Muscle of back (tissue), 3 donors: ENCODE measurements at regions not wholly inside any gene's neighbourhood (a gene's known extent, or its start where the extent isn't known, plus 50 kb on each side); places are given as distances from the start of the nearest gene placed in this dataset.
A peak's percentile ranks its signal among the peaks of the same experiment; 100 is the strongest.
"Not testable (repeated sequence)": the region's sequence is repeated elsewhere in the genome, so short reads cannot be mapped to it uniquely, and the experiment has no call there.

ENCODE experiments used
- DNase-seq, 3 donors: peaks; one replicate each; pipeline versions ENCODE4 v3.0.0 to v3.0.0-alpha.2; 2013

GRCh38 chrX:127782904-127783303 lies 269.3 kb downstream of the ACTRT1 start:
- DNase-seq = no peak

- no peak for DNase-seq
These were observed 287.5 kb downstream of the ACTRT1 start for GRCh38 chrX:127764674-127765073.

GRCh38 chrX:127762663-127763062 lies 289.5 kb downstream of the ACTRT1 start:
- no peak for DNase-seq

- DNase-seq = no peak
These were observed 319.5 kb downstream of the ACTRT1 start for GRCh38 chrX:127732709-127733108.

GRCh38 chrX:127726227-127726626 lies 326.0 kb downstream of the ACTRT1 start:
- no peak for DNase-seq

- DNase-seq = no peak
These were observed 344.0 kb downstream of the ACTRT1 start for GRCh38 chrX:127708155-127708554.

- no peak for DNase-seq
These were observed 349.7 kb downstream of the ACTRT1 start for GRCh38 chrX:127702527-127702926.

GRCh38 chrX:127662942-127663341 lies 389.3 kb downstream of the ACTRT1 start:
- not testable (repeated sequence) for DNase-seq

GRCh38 chrX:127649011-127649410 lies 403.2 kb downstream of the ACTRT1 start:
- peak; percentile 0 to 1 (median 0) for DNase-seq

- DNase-seq = no peak
These were observed 430.4 kb downstream of the ACTRT1 start for GRCh38 chrX:127621780-127622179.

- no peak for DNase-seq
These were observed 445.6 kb downstream of the ACTRT1 start for GRCh38 chrX:127606590-127606989.

- DNase-seq = no peak
These were observed 455.3 kb downstream of the ACTRT1 start for GRCh38 chrX:127596882-127597281.

- no peak for DNase-seq
These were observed 473.8 kb downstream of the ACTRT1 start for GRCh38 chrX:127578395-127578794.

GRCh38 chrX:127577884-127578283 lies 474.3 kb downstream of the ACTRT1 start:
- DNase-seq = no peak

GRCh38 chrX:127574829-127575228 lies 477.4 kb downstream of the ACTRT1 start:
- DNase-seq = no peak

GRCh38 chrX:127572471-127572870 lies 479.7 kb downstream of the ACTRT1 start:
- DNase-seq = no peak

GRCh38 chrX:127571834-127572233 lies 480.4 kb downstream of the ACTRT1 start:
- no peak for DNase-seq

- DNase-seq = no peak
These were observed 481.9 kb downstream of the ACTRT1 start for GRCh38 chrX:127570276-127570675.

- no peak for DNase-seq
These were observed 483.5 kb downstream of the ACTRT1 start for GRCh38 chrX:127568691-127569090.

GRCh38 chrX:127558811-127559210 lies 493.4 kb downstream of the ACTRT1 start:
- DNase-seq = no peak

GRCh38 chrX:127552571-127552970 lies 499.6 kb downstream of the ACTRT1 start:
- no peak for DNase-seq

GRCh38 chrX:127519323-127519722 lies 532.9 kb downstream of the ACTRT1 start:
- DNase-seq = peak in 1 of 3 donors; percentile 0

GRCh38 chrX:127490000-127490399 lies 562.2 kb downstream of the ACTRT1 start:
- DNase-seq = no peak

- peak in 2 of 3 donors; percentile 17 to 36 for DNase-seq
These were observed 586.0 kb downstream of the ACTRT1 start for GRCh38 chrX:127466211-127466610.

- no peak for DNase-seq
These were observed 592.4 kb downstream of the ACTRT1 start for GRCh38 chrX:127459790-127460189.
